Small intestine (tissue), 7 donors: ENCODE measurements at regions not wholly inside any gene's neighbourhood (a gene's known extent, or its start where the extent isn't known, plus 50 kb on each side); places are given as distances from the start of the nearest gene placed in this dataset.

Source experiments
- DNase-seq, 2 donors: peaks; one replicate each; pipeline versions ENCODE4 v3.0.0 to v3.0.0-alpha.2; 2013
- FAIRE-seq: peaks from 2 replicates; lab custom pipeline; 2012; peaks lifted over from hg19 to GRCh38; lab: Jason Lieb, UNC
- H3K27ac ChIP-seq, 3 donors: one replicate each; pipeline ENCODE4 v1.5.1; 2013; ENCODE audit warnings: low read length in 2 of 3, mild to moderate bottlenecking in 2 of 3, control low read depth in 1 of 3, inconsistent platforms in 1 of 3, low read depth in 1 of 3, moderate library complexity in 1 of 3
- H3K27me3 ChIP-seq, 3 donors: one replicate each; pipeline ENCODE4 v1.6.1; 2013; ENCODE audit warnings: low read length in 3 of 3, inconsistent platforms in 1 of 3; ENCODE audit not compliant: control insufficient read depth in 3 of 3, insufficient read depth in 3 of 3
- H3K36me3 ChIP-seq, 3 donors: one replicate each; pipeline ENCODE4 v1.6.1; 2013; ENCODE audit warnings: low read length in 3 of 3, inconsistent platforms in 1 of 3, low read depth in 1 of 3, mild to moderate bottlenecking in 1 of 3, moderate library complexity in 1 of 3; ENCODE audit not compliant: control insufficient read depth in 3 of 3, insufficient read depth in 2 of 3
- H3K4me1 ChIP-seq, 3 donors: one replicate each; pipeline ENCODE4 v1.6.1; 2013; ENCODE audit warnings: low read length in 2 of 3, inconsistent platforms in 1 of 3, low read depth in 1 of 3, mild to moderate bottlenecking in 1 of 3, moderate library complexity in 1 of 3; ENCODE audit not compliant: control insufficient read depth in 3 of 3, insufficient read depth in 2 of 3
- H3K4me3 ChIP-seq, 3 donors: one replicate each; pipeline ENCODE4 v1.5.1; 2013; ENCODE audit warnings: low read length in 3 of 3, control low read depth in 1 of 3, inconsistent platforms in 1 of 3, low read depth in 1 of 3, mild to moderate bottlenecking in 1 of 3, moderate library complexity in 1 of 3
- H3K9me3 ChIP-seq, 2 donors: one replicate each; pipeline ENCODE4 v1.6.1; 2013; ENCODE audit warnings: low read depth in 1 of 2, low read length in 1 of 2; ENCODE audit not compliant: control insufficient read depth in 2 of 2, insufficient read depth in 1 of 2
- WGBS, 3 donors: extraction: QIAGEN DNeasy Blood & Tissue Kit; methylation state at CpG; one replicate each; pipeline ENCODE4 v1.1.7; 2013; 5-methylcytosine and 5-hydroxymethylcytosine counted together
- donor health status: healthy with polysubstance abuse.
- donor health status: control.
- donor health status: control.
- donor health status: Bipolar disorder and iron deficiency.
- donor health status: healthy.

- DNase-seq (no peak), FAIRE-seq (no peak)
- Histone ChIP-seq H3K27ac (no peak overlapping the region), H3K4me3 (no peak overlapping the region), H3K27me3 (no peaks in the 10 kb centered on the region), H3K4me1 (no peaks in the 10 kb centered on the region), H3K36me3 (no peaks in the 10 kb centered on the region), H3K9me3 (no peaks in the 10 kb centered on the region)
- WGBS, 3 donors, result 71 to 76% (median 75%) methylated on average over 12 of the region's 12 CpGs
Measured at GRCh38 chr10:93204494-93205485, 131.1 kb downstream of the CYP26A1 start.

DNA sequence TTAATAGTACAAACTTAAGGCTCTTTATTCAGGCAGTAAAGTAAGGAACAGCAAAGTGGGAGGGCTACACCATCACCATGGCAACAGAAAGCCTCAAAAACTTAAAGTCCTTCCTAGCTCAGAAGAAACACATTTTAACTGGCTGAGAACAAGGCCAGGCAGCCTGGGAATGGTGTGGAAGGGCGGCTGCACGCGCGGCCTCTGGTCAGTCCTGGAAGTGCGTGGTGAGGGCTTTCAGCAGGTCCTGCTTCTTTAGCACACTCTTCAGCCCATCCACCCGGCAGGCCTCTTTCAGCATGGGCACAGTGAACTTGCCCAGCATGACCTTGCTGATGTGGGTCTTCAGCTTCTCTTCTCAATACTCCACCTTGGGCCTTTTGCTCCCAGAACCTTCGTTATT is 133.0 kb downstream of the CYP26A1 start:
- Histone ChIP-seq H3K9me3 (no peaks in the 10 kb centered on the region), H3K4me1 (no peaks in the 10 kb centered on the region), H3K36me3 (no peaks in the 10 kb centered on the region), H3K27me3 (no peaks in the 10 kb centered on the region), H3K4me3 (no peak overlapping the region), H3K27ac (no peak overlapping the region)
- DNase-seq (no peak), FAIRE-seq (no peak)
- 89 to 96% (median 95%) methylated on average over 7 of the region's 7 CpGs for WGBS, 3 donors

DNA sequence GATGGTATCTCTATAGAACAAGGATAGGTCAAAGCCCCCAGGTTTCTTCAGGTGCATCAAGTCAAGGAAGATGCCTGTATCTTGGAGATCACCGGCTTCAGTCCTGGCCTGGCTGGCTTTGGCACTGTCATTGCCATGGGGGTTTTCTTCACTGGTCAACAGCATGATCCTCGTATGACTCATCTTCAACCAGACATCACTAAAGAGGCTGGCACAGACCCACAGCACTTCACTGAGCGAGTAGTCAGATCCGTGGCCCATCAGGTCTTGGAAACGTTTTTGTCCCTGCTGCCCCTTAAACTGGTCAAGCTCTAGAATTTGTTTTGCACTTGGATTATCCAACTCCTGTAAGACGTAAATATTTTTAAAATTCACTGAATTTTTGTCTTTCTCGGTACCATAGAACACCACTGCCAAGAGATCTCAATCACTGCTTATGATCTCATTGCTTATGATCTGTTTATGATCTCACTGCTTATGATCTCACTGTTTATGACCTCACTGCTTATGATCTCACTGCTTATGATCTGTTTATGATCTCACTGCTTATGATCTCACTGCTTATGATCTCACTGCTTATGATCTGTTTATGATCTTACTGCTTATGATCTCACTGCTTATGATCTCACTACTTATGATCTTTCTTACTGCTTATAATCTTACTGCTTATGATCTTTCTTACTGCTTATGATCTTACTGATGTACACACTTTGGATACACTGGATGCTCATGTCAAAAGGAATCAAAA is 135.2 kb downstream of the CYP26A1 start:
- FAIRE-seq (no peak), DNase-seq (no peak)
- Histone ChIP-seq H3K27ac (no peak overlapping the region), H3K4me3 (no peak overlapping the region), H3K27me3 (no peaks in the 10 kb centered on the region), H3K9me3 (no peaks in the 10 kb centered on the region), H3K4me1 (no peaks in the 10 kb centered on the region), H3K36me3 (no peaks in the 10 kb centered on the region)
- WGBS, 3 donors, result 82 to 90% (median 82%) methylated on average over 7 of the region's 7 CpGs

DNA sequence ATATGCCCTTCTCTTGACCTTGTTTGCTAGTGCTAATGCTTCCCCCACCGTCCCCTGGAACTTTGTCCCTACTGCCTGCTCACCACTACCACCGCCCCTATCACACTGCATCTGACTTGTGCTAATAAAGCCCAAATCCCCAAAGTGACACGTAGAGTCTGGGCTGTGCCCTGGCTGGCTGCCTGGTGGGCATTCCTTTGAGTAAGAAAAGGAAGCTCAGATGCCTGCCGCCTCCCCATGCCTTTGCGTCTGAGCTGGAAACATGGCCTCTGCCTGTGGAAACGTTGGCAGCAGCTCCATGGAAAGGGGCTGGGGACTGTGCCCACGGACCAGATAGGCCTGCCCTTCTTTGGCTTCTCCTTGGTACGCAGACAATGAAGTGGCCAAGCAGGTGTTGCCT is 138.3 kb downstream of the CYP26A1 start:
- Histone ChIP-seq H3K4me3 (no peak overlapping the region), H3K27me3 (no peaks in the 10 kb centered on the region), H3K36me3 (no peaks in the 10 kb centered on the region), H3K27ac (no peak overlapping the region), H3K4me1 (no peaks in the 10 kb centered on the region), H3K9me3 (no peaks in the 10 kb centered on the region)
- DNase-seq (no peak), FAIRE-seq (no peak)
- 70 to 79% (median 78%) methylated on average over 8 of the region's 8 CpGs for WGBS, 3 donors

- 70 to 87% (median 83%) methylated on average over 3 of the region's 3 CpGs for whole genome bisulfite sequencing, 3 donors
- no peaks in the 10 kb centered on the region for H3K36me3 ChIP-seq
- H3K9me3 ChIP-seq, result no peaks in the 10 kb centered on the region
- DNase-seq, result no peak
- H3K27me3 ChIP-seq, result no peaks in the 10 kb centered on the region
- no peak overlapping the region for H3K4me3 ChIP-seq
- peaks cover 0 to 3% (median 0%) of the 10 kb centered on the region in 3 donors for H3K4me1 ChIP-seq
- no peak overlapping the region for H3K27ac ChIP-seq
- FAIRE-seq, result no peak
Measured at GRCh38 chr10:93215312-93215711, 141.6 kb downstream of the CYP26A1 start.

GRCh38 chr10:93216341-93216985 is 142.8 kb downstream of the CYP26A1 start:
- H3K4me3 ChIP-seq, result no peak overlapping the region
- no peak overlapping the region for H3K27ac ChIP-seq
- H3K36me3 ChIP-seq, result no peaks in the 10 kb centered on the region
- peaks cover 0 to 3% (median 0%) of the 10 kb centered on the region in 3 donors for H3K4me1 ChIP-seq
- H3K9me3 ChIP-seq, result no peaks in the 10 kb centered on the region
- DNase-seq (no peak), FAIRE-seq (no peak)
- WGBS, 3 donors, result 80 to 87% (median 84%) methylated on average over 5 of the region's 5 CpGs
- H3K27me3 ChIP-seq, result no peaks in the 10 kb centered on the region

GRCh38 chr10:93218386-93218785 is 144.7 kb downstream of the CYP26A1 start:
- no peaks in the 10 kb centered on the region for H3K27me3 ChIP-seq
- peaks cover 0 to 3% (median 0%) of the 10 kb centered on the region in 3 donors for H3K4me1 ChIP-seq
- no peak for FAIRE-seq
- DNase-seq, result no peak
- no peak overlapping the region for H3K4me3 ChIP-seq
- H3K27ac ChIP-seq, result no peak overlapping the region
- no peaks in the 10 kb centered on the region for H3K36me3 ChIP-seq
- H3K9me3 ChIP-seq, result no peaks in the 10 kb centered on the region

DNA sequence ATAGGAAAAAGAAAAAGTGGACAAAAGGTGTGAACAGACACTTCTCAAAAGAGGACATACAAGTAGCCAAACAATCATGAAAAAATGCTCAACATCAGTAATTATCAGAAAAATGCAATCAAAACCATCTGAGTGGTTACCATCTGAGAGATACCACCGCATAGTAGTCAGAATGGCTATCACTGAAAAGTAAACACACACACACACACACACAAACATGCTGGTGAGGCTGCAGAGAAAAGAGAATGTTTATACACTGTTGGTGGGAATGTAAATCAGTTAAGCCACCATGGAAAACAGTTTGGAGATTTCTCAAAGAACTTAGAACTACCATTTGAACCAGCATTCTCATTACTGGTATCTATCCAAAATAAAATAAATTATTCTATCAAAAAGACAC is 145.7 kb downstream of the CYP26A1 start:
- Histone ChIP-seq H3K9me3 (no peaks in the 10 kb centered on the region), H3K27me3 (no peaks in the 10 kb centered on the region), H3K4me1 (peaks cover 0 to 3% (median 0%) of the 10 kb centered on the region in 3 donors), H3K4me3 (no peak overlapping the region), H3K36me3 (no peaks in the 10 kb centered on the region), H3K27ac (no peak overlapping the region)
- DNase-seq (no peak), FAIRE-seq (no peak)
- 67 to 86% (median 71%) methylated on average over 1 of the region's 1 CpG for WGBS, 3 donors
